ENCODE measurements at regions not wholly inside any gene's neighbourhood (a gene's known extent, or its start where the extent isn't known, plus 50 kb on each side); places are given as distances from the start of the nearest gene placed in this dataset.
"Not testable (repeated sequence)": the region's sequence is repeated elsewhere in the genome, so short reads cannot be mapped to it uniquely, and the experiment has no call there.

- DNase-seq: not testable (repeated sequence)
These were observed 390.5 kb downstream of the CHSY3 start for GRCh38 chr5:130294798-130295197.

- no peak for DNase-seq
These were observed 386.0 kb downstream of the CHSY3 start for GRCh38 chr5:130290219-130290618.

- DNase-seq: peak; percentile 36
These were observed 385.1 kb downstream of the CHSY3 start for GRCh38 chr5:130289132-130290088.

GRCh38 chr5:130287438-130287837, 383.2 kb downstream of the CHSY3 start:
- no peak for DNase-seq

GRCh38 chr5:130286971-130287370, 382.7 kb downstream of the CHSY3 start:
- no peak for DNase-seq

GRCh38 chr5:130282049-130282448, 377.8 kb downstream of the CHSY3 start:
- DNase-seq: peak; percentile 37

- no peak for DNase-seq
These were observed 376.4 kb downstream of the CHSY3 start for GRCh38 chr5:130280528-130281217.

GRCh38 chr5:130279386-130279785, 375.1 kb downstream of the CHSY3 start:
- DNase-seq: peak; percentile 13

- no peak for DNase-seq
These were observed 373.9 kb downstream of the CHSY3 start for GRCh38 chr5:130278136-130278535.

- no peak for DNase-seq
These were observed 373.3 kb downstream of the CHSY3 start for GRCh38 chr5:130277522-130277921.

GRCh38 chr5:130277002-130277401, 372.7 kb downstream of the CHSY3 start:
- no peak for DNase-seq

GRCh38 chr5:130272837-130273236, 368.6 kb downstream of the CHSY3 start:
- DNase-seq: no peak

GRCh38 chr5:130270786-130271185, 366.5 kb downstream of the CHSY3 start:
- DNase-seq: no peak

- no peak for DNase-seq
These were observed 364.2 kb downstream of the CHSY3 start for GRCh38 chr5:130268489-130268888.

- DNase-seq: no peak
These were observed 363.7 kb downstream of the CHSY3 start for GRCh38 chr5:130267926-130268325.

- no peak for DNase-seq
These were observed 356.2 kb downstream of the CHSY3 start for GRCh38 chr5:130260481-130260880.

- no peak for DNase-seq
These were observed 347.7 kb downstream of the CHSY3 start for GRCh38 chr5:130251931-130252330.

GRCh38 chr5:130243641-130244040, 339.4 kb downstream of the CHSY3 start:
- no peak for DNase-seq

GRCh38 chr5:130237721-130238120, 333.5 kb downstream of the CHSY3 start:
- no peak for DNase-seq

All from HCEC 1CT (cell line).